ENCODE measurements at regions not wholly inside any gene's neighbourhood (a gene's known extent, or its start where the extent isn't known, plus 50 kb on each side); places are given as distances from the start of the nearest gene placed in this dataset.
"Not testable (repeated sequence)": the region's sequence is repeated elsewhere in the genome, so short reads cannot be mapped to it uniquely, and the experiment has no call there.

GRCh38 chr4:60938181-60938580 is 261.9 kb upstream of the ADGRL3 start:
- DNase-seq: no peak

- DNase-seq: no peak
Observed at GRCh38 chr4:60938621-60939020, 261.5 kb upstream of the ADGRL3 start.

- no peak for DNase-seq
Observed at GRCh38 chr4:60944060-60944459, 256.1 kb upstream of the ADGRL3 start.

- DNase-seq: no peak
Observed at GRCh38 chr4:60945641-60946040, 254.5 kb upstream of the ADGRL3 start.

GRCh38 chr4:60948008-60948407 is 252.1 kb upstream of the ADGRL3 start:
- DNase-seq: no peak

- no peak for DNase-seq
Observed at GRCh38 chr4:60952921-60953320, 247.2 kb upstream of the ADGRL3 start.

- no peak for DNase-seq
Observed at GRCh38 chr4:60953826-60954225, 246.3 kb upstream of the ADGRL3 start.

- no peak for DNase-seq
Observed at GRCh38 chr4:60962286-60962685, 237.8 kb upstream of the ADGRL3 start.

- DNase-seq: no peak
Observed at GRCh38 chr4:60981534-60981933, 218.6 kb upstream of the ADGRL3 start.

- DNase-seq: no peak
Observed at GRCh38 chr4:60989141-60989540, 211.0 kb upstream of the ADGRL3 start.

- no peak for DNase-seq
Observed at GRCh38 chr4:60992037-60992436, 208.1 kb upstream of the ADGRL3 start.

GRCh38 chr4:61003301-61003700 is 196.8 kb upstream of the ADGRL3 start:
- DNase-seq: no peak

GRCh38 chr4:61004651-61005170 is 195.4 kb upstream of the ADGRL3 start:
- DNase-seq: no peak

- DNase-seq: no peak
Observed at GRCh38 chr4:61011051-61011450, 189.1 kb upstream of the ADGRL3 start.

- not testable (repeated sequence) for DNase-seq
Observed at GRCh38 chr4:61011936-61012335, 188.2 kb upstream of the ADGRL3 start.

GRCh38 chr4:61024610-61025009 is 175.5 kb upstream of the ADGRL3 start:
- no peak for DNase-seq

GRCh38 chr4:61027939-61028338 is 172.2 kb upstream of the ADGRL3 start:
- no peak for DNase-seq

- DNase-seq: no peak
Observed at GRCh38 chr4:61036071-61036684, 163.9 kb upstream of the ADGRL3 start.

- no peak for DNase-seq
Observed at GRCh38 chr4:61041527-61041926, 158.6 kb upstream of the ADGRL3 start.

GRCh38 chr4:61044837-61045236 is 155.3 kb upstream of the ADGRL3 start:
- no peak for DNase-seq

- no peak for DNase-seq
Observed at GRCh38 chr4:61049018-61049417, 151.1 kb upstream of the ADGRL3 start.

- no peak for DNase-seq
Observed at GRCh38 chr4:61067381-61067780, 132.7 kb upstream of the ADGRL3 start.

GRCh38 chr4:61068060-61068459 is 132.1 kb upstream of the ADGRL3 start:
- DNase-seq: no peak

- no peak for DNase-seq
Observed at GRCh38 chr4:61068745-61069144, 131.4 kb upstream of the ADGRL3 start.

GRCh38 chr4:61070269-61070668 is 129.9 kb upstream of the ADGRL3 start:
- DNase-seq: no peak

All from NCI-H1417 treated with DMSO at 0.1 percent for 48 hours (cell line).